ENCODE measurements at regions not wholly inside any gene's neighbourhood (a gene's known extent, or its start where the extent isn't known, plus 50 kb on each side); places are given as distances from the start of the nearest gene placed in this dataset.

DNA sequence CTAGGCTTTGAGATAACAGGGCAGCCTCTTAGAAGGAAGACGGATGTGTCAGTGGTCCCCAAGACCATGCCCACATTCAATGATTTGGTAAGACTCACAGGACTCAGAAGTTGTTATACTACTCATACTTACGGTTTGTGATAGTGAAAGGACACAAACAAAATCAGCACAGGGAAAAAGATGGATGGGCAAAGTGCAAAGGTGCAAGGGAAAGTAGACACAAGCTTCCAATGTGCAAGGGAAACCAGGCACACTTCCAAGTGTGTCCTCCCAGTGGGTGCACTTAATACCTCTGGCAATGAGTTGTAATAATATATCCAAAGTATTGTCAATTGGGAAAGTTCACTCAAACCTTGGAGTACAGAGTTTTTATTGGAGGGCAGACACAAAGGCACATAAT, 53.8 kb upstream of the VCX start:
- H3K4me3 ChIP-seq (ENCODE audit: insufficient read depth, low read depth, low read length), result no peak overlapping the region
- no peak for DNase-seq
- no peaks in the 10 kb centered on the region for H3K36me3 ChIP-seq (replicated peaks; ENCODE audit: control insufficient read depth, insufficient read depth, low read length)
- no peaks in the 10 kb centered on the region for H3K27me3 ChIP-seq (ENCODE audit: control insufficient read depth, insufficient read depth, low read length)

GRCh38 chrX:7788334-7788733, 54.6 kb upstream of the VCX start:
- Histone ChIP-seq H3K36me3 (replicated peaks; ENCODE audit: control insufficient read depth, insufficient read depth, low read length) (no peaks in the 10 kb centered on the region), H3K4me3 (ENCODE audit: insufficient read depth, low read depth, low read length) (no peak overlapping the region), H3K27me3 (ENCODE audit: control insufficient read depth, insufficient read depth, low read length) (no peaks in the 10 kb centered on the region)
- no peak for DNase-seq

- Histone ChIP-seq H3K4me3 (ENCODE audit: insufficient read depth, low read depth, low read length) (no peak overlapping the region), H3K27me3 (ENCODE audit: control insufficient read depth, insufficient read depth, low read length) (no peaks in the 10 kb centered on the region), H3K36me3 (replicated peaks; ENCODE audit: control insufficient read depth, insufficient read depth, low read length) (no peaks in the 10 kb centered on the region)
- no peak for DNase-seq
Measured at GRCh38 chrX:7787714-7788113, 55.3 kb upstream of the VCX start.

DNA sequence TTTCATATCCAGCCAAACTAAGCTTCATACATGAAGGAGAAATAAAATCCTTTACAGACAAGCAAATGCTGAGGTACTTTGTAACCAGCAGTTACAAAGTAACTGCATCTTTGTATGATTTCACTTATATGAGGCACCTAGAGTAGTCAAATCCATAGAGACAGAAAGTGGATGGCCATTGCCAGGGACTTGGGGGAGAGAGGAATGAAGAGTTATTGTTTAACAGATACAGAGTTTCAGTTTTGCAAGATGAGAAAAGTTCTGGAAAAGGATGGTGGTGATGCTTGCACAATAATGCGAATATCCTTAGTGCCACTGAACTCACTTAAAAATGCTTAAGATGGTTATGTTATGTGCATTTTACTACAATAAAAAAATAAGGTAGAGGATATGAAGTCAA, 58.4 kb upstream of the VCX start:
- Histone ChIP-seq H3K36me3 (replicated peaks; ENCODE audit: control insufficient read depth, insufficient read depth, low read length) (no peaks in the 10 kb centered on the region), H3K27me3 (ENCODE audit: control insufficient read depth, insufficient read depth, low read length) (no peaks in the 10 kb centered on the region), H3K4me3 (ENCODE audit: insufficient read depth, low read depth, low read length) (no peak overlapping the region)
- DNase-seq, result no peak

- Histone ChIP-seq H3K27me3 (ENCODE audit: control insufficient read depth, insufficient read depth, low read length) (no peaks in the 10 kb centered on the region; the same call in 1 of the 2 replicates), H3K4me3 (ENCODE audit: insufficient read depth, low read depth, low read length) (no peak overlapping the region), H3K36me3 (replicated peaks; ENCODE audit: control insufficient read depth, insufficient read depth, low read length) (no peaks in the 10 kb centered on the region)
- no peak for DNase-seq
Measured at GRCh38 chrX:7779644-7780043, 63.3 kb upstream of the VCX start.

DNA sequence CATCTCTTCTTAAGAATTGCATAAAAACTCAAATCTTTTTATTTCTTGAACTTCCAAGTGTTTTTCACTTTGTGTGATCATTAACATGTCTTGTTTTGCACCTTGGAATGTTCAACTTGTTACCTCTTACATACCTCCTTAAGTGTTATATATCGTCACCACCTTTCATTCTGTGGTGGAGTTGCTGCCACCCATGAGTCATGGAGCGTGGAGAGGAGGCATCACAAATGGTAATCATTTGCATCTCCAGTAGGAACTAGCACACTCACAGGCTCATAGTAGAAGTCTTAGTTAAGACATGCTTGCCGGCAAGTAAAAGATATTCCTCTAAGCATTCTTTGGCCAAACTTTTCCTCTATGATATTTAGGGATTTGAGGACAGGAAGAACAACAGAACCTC, 67.0 kb upstream of the VCX start:
- DNase-seq, result no peak
- H3K36me3 ChIP-seq (replicated peaks; ENCODE audit: control insufficient read depth, insufficient read depth, low read length), result no peaks in the 10 kb centered on the region
- no peak overlapping the region for H3K4me3 ChIP-seq (ENCODE audit: insufficient read depth, low read depth, low read length)
- H3K27me3 ChIP-seq (ENCODE audit: control insufficient read depth, insufficient read depth, low read length), result no peaks in the 10 kb centered on the region; the same call in 1 of the 2 replicates

GRCh38 chrX:7771788-7772438, 71.1 kb upstream of the VCX start:
- H3K27me3 ChIP-seq (ENCODE audit: control insufficient read depth, insufficient read depth, low read length), result no peaks in the 10 kb centered on the region
- H3K4me3 ChIP-seq (ENCODE audit: insufficient read depth, low read depth, low read length), result no peak overlapping the region
- no peaks in the 10 kb centered on the region for H3K36me3 ChIP-seq (replicated peaks; ENCODE audit: control insufficient read depth, insufficient read depth, low read length)
- no peak for DNase-seq

- no peak for DNase-seq
- Histone ChIP-seq H3K27me3 (ENCODE audit: control insufficient read depth, insufficient read depth, low read length) (no peaks in the 10 kb centered on the region), H3K4me3 (ENCODE audit: insufficient read depth, low read depth, low read length) (no peak overlapping the region), H3K36me3 (replicated peaks; ENCODE audit: control insufficient read depth, insufficient read depth, low read length) (no peaks in the 10 kb centered on the region)
Measured at GRCh38 chrX:7759830-7760229, 83.1 kb upstream of the VCX start.

DNA sequence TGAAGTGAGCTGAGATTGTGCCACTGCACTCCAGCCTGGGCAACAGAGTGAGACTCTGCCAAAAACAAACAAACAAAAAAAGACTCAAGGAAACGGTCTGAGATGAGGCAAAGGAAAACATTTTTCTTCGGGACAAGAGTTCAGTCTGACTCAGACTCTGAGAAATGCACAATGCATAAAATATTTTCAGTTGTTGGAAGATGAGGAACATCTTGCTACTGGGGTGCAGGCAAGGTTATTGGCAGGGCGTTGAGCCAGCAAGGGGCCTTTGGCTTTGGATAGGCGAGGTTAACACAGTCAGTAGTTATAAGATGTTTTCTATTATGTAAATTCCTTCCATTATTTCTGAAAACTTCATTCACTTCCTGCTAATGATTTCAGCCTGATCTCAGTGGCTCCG, 96.1 kb upstream of the VCX start:
- no peak for DNase-seq
- H3K27me3 ChIP-seq (ENCODE audit: control insufficient read depth, insufficient read depth, low read length), result no peaks in the 10 kb centered on the region
- H3K36me3 ChIP-seq (replicated peaks; ENCODE audit: control insufficient read depth, insufficient read depth, low read length), result no peaks in the 10 kb centered on the region
- no peak overlapping the region for H3K4me3 ChIP-seq (ENCODE audit: insufficient read depth, low read depth, low read length)

GRCh38 chrX:7730071-7730470, 112.9 kb upstream of the VCX start:
- no peak for DNase-seq
- Histone ChIP-seq H3K27me3 (ENCODE audit: control insufficient read depth, insufficient read depth, low read length) (no peaks in the 10 kb centered on the region), H3K36me3 (replicated peaks; ENCODE audit: control insufficient read depth, insufficient read depth, low read length) (no peaks in the 10 kb centered on the region), H3K4me3 (ENCODE audit: insufficient read depth, low read depth, low read length) (no peak overlapping the region)

DNA sequence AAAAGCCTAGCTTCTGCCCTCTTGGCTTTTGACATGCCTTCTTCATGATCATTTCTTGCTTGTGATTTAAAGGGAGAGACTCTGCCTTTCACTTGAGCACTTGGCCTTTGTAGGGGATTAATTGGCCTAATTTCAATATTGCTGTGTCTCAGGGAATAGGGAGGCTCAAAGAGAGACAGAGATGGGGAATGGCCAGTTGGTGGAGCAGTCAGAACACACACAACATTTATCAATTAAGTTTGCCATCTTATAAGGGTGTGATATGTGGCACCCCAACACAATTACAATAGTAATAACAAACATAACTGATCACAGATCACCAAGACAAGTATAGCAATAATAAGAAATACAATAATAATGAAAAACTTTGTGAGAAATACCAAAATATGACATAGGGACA, 122.5 kb upstream of the VCX start:
- H3K4me3 ChIP-seq (ENCODE audit: insufficient read depth, low read depth, low read length), result no peak overlapping the region
- H3K36me3 ChIP-seq (replicated peaks; ENCODE audit: control insufficient read depth, insufficient read depth, low read length), result no peaks in the 10 kb centered on the region
- no peaks in the 10 kb centered on the region for H3K27me3 ChIP-seq (ENCODE audit: control insufficient read depth, insufficient read depth, low read length)
- DNase-seq, result no peak

- Histone ChIP-seq H3K4me3 (ENCODE audit: insufficient read depth, low read depth, low read length) (no peak overlapping the region), H3K27me3 (ENCODE audit: control insufficient read depth, insufficient read depth, low read length) (no peaks in the 10 kb centered on the region), H3K36me3 (replicated peaks; ENCODE audit: control insufficient read depth, insufficient read depth, low read length) (no peaks in the 10 kb centered on the region)
- no peak for DNase-seq
Measured at GRCh38 chrX:7714351-7714750, 128.6 kb upstream of the VCX start.

DNA sequence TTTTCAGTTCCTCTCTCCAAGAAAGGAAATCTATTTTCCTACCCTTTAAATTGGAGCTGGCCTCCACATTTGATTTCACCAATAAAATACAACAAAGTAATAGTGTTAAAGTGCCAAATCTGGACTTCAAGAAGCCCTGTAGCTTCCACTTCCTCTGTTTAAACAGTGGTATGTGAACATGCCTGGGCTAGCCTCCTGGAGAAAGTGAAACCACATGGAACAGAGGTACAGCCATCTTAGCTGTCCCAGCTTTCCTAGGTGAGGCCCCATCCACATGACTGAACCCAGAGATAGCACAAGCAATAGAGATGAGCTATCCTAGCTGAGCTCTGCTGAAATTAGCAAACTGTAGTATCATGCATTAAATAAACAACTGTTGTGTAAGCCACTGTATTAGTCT, 131.8 kb upstream of the VCX start:
- Histone ChIP-seq H3K36me3 (replicated peaks; ENCODE audit: control insufficient read depth, insufficient read depth, low read length) (no peaks in the 10 kb centered on the region), H3K4me3 (ENCODE audit: insufficient read depth, low read depth, low read length) (no peak overlapping the region), H3K27me3 (ENCODE audit: control insufficient read depth, insufficient read depth, low read length) (no peaks in the 10 kb centered on the region)
- no peak for DNase-seq

DNA sequence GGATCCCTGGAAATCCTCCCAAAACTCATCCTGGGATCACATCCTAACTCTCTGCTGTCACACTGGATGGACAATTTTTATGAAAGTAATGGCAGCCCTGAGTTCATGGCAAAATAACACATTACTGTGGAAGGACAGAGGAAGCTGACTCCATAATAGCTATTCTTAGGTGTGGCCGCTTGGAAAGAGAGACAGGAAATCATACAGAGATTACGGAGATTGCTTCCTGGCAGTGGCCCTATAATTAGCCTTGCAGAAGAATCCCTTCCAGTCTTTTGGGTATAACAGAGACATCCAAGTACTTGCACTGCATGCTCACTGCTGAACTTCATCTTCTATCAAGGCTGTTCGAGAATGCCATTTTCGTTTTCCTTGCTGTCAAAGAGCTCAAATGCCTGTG, 133.1 kb upstream of the VCX start:
- no peaks in the 10 kb centered on the region for H3K27me3 ChIP-seq (ENCODE audit: control insufficient read depth, insufficient read depth, low read length)
- no peaks in the 10 kb centered on the region for H3K36me3 ChIP-seq (replicated peaks; ENCODE audit: control insufficient read depth, insufficient read depth, low read length)
- DNase-seq, result no peak
- H3K4me3 ChIP-seq (ENCODE audit: insufficient read depth, low read depth, low read length), result no peak overlapping the region

GRCh38 chrX:7706032-7706431, 136.9 kb upstream of the VCX start:
- H3K36me3 ChIP-seq (replicated peaks; ENCODE audit: control insufficient read depth, insufficient read depth, low read length), result no peaks in the 10 kb centered on the region
- no peak overlapping the region for H3K4me3 ChIP-seq (ENCODE audit: insufficient read depth, low read depth, low read length)
- no peak for DNase-seq
- H3K27me3 ChIP-seq (ENCODE audit: control insufficient read depth, insufficient read depth, low read length), result no peaks in the 10 kb centered on the region

DNA sequence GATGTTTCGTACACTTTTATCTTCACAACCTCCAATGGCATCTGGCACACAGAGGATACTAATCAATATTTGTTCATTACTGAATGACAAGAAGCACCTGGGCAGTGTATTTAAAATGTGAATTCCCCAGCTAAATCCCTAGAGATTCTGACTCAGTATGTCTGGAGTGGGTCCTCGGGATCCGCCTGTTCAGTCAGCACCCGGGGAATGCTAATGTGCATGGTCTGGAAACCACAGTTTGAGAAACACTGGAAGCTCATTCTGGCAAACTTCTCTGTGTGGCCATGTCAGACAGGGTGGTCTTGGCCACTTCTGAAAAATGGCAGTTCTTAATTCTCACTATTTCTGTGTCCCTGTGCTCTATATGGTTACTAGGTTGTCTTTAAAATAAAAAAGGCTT, 138.8 kb upstream of the VCX start:
- no peak for DNase-seq
- no peak overlapping the region for H3K4me3 ChIP-seq (ENCODE audit: insufficient read depth, low read depth, low read length)
- H3K27me3 ChIP-seq (ENCODE audit: control insufficient read depth, insufficient read depth, low read length), result no peaks in the 10 kb centered on the region
- no peaks in the 10 kb centered on the region for H3K36me3 ChIP-seq (replicated peaks; ENCODE audit: control insufficient read depth, insufficient read depth, low read length)
